Breast epithelium (tissue), 3 donors: ENCODE measurements at regions not wholly inside any gene's neighbourhood (a gene's known extent, or its start where the extent isn't known, plus 50 kb on each side); places are given as distances from the start of the nearest gene placed in this dataset.
"Not testable (repeated sequence)": the region's sequence is repeated elsewhere in the genome, so short reads cannot be mapped to it uniquely, and the experiment has no call there.

ENCODE experiments used
- POLR2A ChIP-seq: fragments of 450-650 bp; IDR thresholded peaks from one replicate; pipeline ENCODE4 v1.6.1; 2016; ENCODE audit warnings: antibody characterized with exemption, mild to moderate bottlenecking, moderate library complexity
- POLR2AphosphoS5 ChIP-seq, 3 donors: sonication (generic); formaldehyde crosslinking; IDR thresholded peaks; one replicate each; pipeline ENCODE4 v1.6.1; 2017; ENCODE audit warnings: antibody characterized with exemption in 3 of 3
- TF ChIP-seq, protein P1 (sequence below), 3 donors: fragments of 450-650 bp; IDR thresholded peaks; one replicate each; pipeline ENCODE4 v1.5.1; 2016 to 2017; ENCODE audit warnings: antibody characterized with exemption in 3 of 3, mild to moderate bottlenecking in 3 of 3, moderate library complexity in 3 of 3

DNA sequence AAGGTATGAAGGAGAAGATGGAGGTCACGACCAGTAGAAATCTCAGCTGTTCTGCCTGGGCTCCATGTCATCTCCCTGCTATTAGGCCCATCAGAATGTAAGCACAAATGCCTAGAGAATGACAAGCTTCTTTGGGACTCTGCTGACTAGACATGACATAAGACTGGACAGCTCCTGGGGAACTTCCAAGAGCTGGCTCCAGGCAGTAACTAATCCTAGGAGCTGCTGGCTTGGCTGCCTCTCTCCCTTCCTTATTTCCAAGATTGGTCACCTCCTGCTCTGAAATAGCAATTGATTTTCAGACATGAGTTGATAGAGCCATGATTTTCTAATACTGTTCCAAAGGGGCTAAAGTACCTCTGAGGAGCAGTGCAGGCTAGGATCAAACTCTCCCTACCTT lies 57.5 kb upstream of the TP53BP2 start:
- TF ChIP-seq, protein P1, sequence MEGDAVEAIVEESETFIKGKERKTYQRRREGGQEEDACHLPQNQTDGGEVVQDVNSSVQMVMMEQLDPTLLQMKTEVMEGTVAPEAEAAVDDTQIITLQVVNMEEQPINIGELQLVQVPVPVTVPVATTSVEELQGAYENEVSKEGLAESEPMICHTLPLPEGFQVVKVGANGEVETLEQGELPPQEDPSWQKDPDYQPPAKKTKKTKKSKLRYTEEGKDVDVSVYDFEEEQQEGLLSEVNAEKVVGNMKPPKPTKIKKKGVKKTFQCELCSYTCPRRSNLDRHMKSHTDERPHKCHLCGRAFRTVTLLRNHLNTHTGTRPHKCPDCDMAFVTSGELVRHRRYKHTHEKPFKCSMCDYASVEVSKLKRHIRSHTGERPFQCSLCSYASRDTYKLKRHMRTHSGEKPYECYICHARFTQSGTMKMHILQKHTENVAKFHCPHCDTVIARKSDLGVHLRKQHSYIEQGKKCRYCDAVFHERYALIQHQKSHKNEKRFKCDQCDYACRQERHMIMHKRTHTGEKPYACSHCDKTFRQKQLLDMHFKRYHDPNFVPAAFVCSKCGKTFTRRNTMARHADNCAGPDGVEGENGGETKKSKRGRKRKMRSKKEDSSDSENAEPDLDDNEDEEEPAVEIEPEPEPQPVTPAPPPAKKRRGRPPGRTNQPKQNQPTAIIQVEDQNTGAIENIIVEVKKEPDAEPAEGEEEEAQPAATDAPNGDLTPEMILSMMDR (IDR thresholded peaks at IDR 0.05) = not testable (repeated sequence)
- not testable (repeated sequence) for TF ChIP-seq POLR2A; POLR2AphosphoS5 (IDR thresholded peaks at IDR 0.05)
